Skin epidermis (tissue), 12 donors: ENCODE measurements at regions not wholly inside any gene's neighbourhood (a gene's known extent, or its start where the extent isn't known, plus 50 kb on each side); places are given as distances from the start of the nearest gene placed in this dataset.
"Not testable (repeated sequence)": the region's sequence is repeated elsewhere in the genome, so short reads cannot be mapped to it uniquely, and the experiment has no call there.

ENCODE experiments used
- H3K27ac ChIP-seq, 21 experiments: fragments of 200-600 bp; sonication (generic) in 11 of 21; one replicate each; pipeline ENCODE4 v1.5.0; 2020; ENCODE audit warnings: mild to moderate bottlenecking in 3 of 21, inconsistent platforms in 2 of 21, moderate library complexity in 2 of 21
- H3K4me3 ChIP-seq, 7 experiments: fragments of 200-600 bp; sonication (generic) in 2 of 7; one replicate each; pipeline ENCODE4 v1.5.0; 2020; ENCODE audit warnings: inconsistent platforms in 2 of 7, mild to moderate bottlenecking in 2 of 7, moderate library complexity in 1 of 7

DNA sequence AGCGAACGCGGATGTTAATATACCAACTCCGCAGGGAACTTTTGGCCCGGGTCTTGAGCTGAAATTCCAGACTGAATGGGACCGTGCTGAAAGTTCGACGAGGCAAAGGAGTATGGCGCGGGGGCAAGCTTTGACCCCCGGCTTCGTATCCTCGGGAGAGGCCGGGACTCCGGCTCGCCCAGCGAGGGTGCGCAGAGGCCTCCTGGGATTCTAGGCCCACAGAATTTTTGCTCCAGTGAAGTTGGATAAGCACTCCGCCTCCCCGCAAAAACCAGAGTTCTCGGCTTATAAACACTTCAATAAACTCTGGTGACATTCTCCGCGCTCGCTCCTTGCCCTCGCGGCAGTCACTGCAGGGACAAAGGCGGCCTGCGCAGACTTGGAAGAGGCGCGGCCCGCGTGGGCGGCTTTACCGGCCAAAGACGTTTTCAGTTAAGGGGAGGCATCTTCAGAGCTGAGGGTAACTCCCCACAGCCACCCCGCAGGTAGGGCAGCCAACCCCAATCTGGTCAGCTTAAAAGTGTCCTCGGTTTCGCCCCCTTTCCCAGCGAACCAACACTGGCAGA is 112.6 kb downstream of the KCNRG start:
- H3K27ac ChIP-seq, result peak overlapping the region in 19 of 21 experiments; percentile 8 to 100 (median 97)
- peak overlapping the region; percentile 26 to 97 (median 88) for H3K4me3 ChIP-seq

DNA sequence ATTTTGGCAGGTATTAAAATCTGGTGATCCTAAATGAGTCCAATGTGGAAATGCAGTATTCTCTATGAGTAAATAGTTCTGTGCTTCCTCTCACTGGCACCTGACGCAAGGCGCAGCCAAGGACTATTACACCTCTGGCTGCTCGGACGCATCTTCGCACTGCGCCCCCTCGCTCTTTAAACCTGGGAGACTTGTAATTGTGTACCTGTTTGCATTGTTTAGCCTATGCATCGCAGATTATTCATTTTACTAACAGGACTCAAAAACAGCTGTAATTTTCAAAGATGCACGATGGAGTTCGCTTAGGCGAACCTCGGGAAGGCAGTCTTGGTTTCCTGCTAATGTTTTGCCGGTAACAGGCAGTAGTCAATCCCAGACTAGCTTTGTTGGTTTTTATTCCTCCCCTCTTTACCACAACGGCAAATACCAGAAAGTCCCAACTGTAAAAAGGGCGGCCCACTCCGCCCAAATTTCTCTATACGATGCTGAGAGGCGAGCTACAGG is 113.2 kb downstream of the KCNRG start:
- Histone ChIP-seq H3K4me3 (no peak overlapping the region), H3K27ac (peak overlapping the region in 4 of 21 experiments; percentile 97 to 100 (median 100))

DNA sequence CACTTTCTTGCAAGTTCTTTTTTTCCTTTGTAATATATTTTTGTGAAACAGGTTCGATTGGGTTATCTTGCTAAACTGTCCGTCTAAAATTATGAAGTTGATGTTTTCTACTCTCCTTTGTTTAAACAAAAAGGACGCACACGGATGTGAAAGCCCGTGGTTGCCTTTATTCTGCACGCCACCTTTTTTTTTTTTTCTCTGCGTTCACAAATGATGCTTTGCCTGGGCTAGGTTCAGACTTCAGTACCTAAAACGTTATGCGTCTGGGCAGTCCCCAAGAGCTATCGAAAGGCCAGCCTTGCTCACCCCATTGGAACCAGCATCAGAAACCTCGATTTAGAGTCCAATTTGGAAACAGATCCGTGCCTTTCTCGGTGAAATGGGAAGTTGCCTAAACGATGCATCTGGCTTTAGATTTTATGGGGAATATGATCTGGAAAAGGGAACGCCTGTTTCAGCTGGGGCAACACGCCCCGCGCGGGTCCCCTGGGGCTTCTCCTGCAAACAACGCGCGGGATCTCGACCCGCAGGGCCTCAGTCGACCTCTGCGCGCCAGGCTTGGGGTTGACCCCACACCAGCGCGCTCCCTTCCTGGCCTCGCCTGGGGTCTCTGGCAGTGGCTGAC is 113.9 kb downstream of the KCNRG start:
- Histone ChIP-seq H3K27ac (peak overlapping the region in 20 of 21 experiments; percentile 14 to 100 (median 68)), H3K4me3 (peak overlapping the region; percentile 37 to 48 (median 42))

DNA sequence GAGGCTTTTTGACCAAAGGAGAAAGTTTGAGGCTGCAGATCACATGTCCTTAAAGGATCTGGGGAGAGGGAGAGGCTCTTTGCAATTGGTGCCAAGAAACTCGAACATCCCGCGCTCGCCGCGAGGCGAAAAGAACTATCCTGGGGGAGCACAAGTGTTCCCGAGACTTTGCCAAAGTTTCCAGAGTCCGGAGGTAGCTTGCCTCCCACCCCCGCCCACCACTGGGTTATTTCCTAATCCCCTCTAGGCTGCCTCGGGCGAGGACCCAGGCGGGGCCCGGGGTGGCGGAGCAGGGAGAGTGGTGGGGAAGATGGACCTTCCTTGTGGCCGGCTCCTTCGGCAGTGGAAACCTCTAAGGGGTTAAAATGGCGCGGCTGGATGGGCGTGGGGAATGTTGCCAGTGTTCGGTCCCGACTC is 114.5 kb downstream of the KCNRG start:
- Histone ChIP-seq H3K4me3 (peak overlapping the region; percentile 37 to 48 (median 42)), H3K27ac (peak overlapping the region; percentile 14 to 100 (median 65))

DNA sequence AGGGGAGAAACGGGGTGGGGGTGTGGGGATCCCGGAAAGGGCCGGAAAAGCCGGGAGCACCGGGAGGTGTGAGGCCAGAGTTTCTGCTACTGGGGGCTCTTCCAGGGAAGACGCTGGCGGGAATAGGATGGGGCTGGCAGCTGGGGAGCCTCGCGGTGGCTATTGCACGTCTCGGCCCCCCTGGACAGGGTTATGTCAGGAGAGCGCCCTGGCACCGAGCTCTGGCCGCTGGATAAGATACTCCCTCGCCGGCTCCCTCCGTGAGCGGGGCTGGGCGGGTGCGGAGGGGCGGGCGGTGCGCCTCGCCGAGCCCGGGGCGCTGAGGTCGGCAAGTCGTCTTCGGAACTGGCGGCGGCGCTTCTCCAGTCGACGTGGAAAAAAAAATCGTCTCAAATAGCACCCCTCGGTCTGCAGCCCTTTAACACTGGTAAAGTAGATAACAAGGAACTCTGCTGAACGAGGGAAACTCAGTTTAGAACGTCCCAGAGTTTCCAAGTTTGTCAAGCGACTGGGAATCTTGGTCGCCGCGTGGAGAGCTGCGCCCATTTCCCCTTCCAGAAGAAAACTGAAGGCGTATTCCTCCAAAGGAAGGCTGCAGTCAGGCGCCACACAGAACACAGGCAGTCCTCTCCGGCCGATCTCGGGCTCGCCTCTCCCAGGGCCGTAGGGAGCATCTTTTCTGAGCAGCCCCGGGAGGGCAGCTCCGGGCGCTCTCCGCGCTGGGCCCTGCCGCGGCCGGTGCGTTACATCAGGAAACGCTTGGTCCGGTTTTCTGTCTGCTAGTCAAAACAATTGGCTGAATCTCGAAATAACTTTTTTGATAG is 115.1 kb downstream of the KCNRG start:
- H3K4me3 ChIP-seq, result peak overlapping the region; percentile 37 to 48 (median 42)
- peak overlapping the region in 20 of 21 experiments; percentile 22 to 100 (median 68) for H3K27ac ChIP-seq

DNA sequence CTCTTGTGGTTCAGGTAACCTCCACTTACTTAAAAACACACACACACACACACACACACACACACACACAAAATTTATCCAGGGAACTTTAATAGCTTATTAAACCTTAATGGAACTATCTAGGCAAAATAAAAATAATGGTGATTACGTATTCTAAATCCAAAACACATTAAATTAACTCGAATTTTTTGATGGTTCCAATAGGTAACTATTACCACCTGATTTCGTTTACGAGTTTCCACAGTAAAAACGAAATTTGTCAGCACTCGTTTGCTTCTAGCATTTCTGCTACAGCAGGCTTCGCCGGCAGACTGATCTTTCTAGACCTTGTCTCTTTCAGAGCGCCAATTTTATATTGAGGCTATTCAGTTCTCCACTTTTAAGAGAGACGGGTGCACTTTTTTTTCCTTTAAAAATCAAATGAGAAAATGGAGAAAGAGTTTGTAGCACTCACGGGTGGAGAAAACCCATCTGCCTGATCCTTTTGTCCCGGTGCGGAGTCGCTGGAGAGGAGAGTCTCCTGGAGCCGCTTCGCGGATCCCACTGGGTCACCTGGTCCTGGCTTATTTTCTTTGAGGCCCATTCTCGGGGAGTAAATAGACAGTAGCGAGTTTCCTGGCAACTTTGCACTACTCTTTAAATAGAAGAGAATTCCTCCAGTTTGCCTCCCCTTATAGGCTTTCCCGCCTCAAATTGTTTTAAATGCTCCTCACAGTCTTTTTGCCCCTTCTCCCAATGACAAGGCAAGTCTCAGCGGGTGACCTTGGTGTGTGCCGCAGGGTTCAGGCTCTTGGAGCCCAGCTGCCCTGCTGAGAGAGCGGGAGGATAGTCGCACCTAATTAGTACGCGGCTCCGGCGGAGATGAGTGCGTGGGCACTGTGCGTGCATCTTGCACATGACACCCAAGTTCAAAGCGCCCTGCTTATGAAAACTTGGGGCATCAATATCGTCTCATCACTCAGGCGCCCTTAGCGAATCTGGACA is 117.0 kb downstream of the KCNRG start:
- Histone ChIP-seq H3K27ac (peak overlapping the region in 1 of 21 experiments; percentile 71), H3K4me3 (no peak overlapping the region)

DNA sequence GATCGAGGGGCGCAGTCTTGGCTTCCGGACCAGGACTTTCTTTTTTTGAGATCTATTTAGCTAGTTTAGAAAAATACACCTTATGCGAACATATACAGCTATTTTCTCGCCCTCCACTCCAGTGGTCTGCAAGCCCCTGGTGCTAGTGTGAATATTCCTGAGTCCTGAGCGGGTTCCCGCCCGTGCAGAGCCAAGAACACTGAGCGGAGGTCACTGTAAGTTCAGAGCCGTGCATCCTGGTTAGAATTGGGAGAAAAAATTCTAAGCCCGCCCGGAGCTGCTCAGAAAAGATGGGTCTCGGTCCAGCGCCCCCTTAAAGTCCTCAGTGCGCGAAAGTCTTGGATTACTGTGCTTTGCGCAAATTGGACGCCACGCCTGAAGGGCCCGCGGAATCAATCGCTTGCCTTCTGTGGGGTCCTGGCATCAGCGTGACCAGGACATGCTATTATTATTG is 117.7 kb downstream of the KCNRG start:
- Histone ChIP-seq H3K4me3 (no peak overlapping the region), H3K27ac (no peak overlapping the region)

DNA sequence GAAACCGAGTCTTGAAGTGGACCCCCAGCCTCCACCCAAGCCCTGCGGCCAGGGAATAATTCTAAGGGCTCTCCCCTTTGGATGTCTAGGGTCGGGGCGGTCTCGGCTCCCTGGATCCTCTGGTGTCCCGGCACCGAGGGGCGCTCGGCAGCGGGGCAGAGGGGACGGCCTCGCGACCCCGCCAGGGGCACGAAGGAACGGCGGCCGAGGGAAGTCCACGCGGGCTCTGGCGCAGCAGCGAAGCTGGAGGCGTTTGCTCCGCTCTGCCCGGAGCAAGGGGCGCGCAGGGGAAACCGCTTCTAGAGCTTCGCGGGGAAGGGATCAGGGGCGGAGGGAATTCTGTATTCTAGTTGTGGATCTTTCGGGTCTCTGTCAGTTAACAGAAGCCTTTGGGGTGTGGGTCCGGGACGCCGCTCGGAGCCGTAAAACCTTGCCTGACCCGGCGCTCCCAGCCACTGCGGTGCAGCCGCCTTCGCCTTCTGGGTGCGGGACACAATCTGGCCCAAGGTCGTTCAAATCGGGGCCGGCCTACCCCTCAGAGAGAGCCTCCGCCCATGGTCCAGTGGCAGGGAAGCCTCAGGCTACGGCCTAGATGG is 118.2 kb downstream of the KCNRG start:
- H3K27ac ChIP-seq, result no peak overlapping the region
- no peak overlapping the region for H3K4me3 ChIP-seq

DNA sequence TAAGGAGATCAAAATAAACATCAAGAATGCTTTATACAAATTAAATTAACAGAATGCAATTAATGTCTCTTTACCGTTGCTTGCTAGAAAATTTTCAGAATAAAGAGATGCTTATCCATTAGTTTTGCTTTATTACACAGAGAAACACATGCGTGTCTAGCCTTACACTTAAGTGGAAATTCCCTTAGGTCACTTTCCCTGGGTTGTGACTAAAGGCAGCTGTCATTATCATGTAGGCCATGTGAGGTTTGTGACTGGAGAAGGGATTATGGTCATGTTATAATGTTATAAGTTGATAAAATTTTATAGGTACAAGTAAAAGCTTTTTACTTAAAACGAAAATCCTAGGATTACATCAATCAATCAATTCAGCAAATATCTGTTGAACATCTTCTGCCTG is 121.0 kb downstream of the KCNRG start:
- Histone ChIP-seq H3K27ac (no peak overlapping the region), H3K4me3 (no peak overlapping the region)

DNA sequence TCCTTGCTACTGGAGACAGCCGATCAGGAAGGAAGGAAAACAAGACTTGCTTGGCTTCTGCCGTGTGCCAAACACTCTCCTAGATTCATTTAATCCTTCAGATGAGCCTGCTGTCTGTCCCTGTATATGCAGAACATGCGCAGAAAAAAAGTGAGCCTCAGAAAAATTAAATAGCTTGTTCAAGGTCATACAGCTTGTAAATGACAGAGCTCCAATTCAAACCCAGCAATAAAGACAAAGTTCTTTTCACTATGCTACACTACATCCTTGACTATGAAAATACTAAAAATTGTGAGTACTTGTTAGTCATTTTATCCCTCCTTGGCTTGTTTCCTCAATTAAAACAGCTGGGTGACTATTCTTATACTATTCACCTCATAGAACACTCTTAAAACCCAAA is 121.4 kb downstream of the KCNRG start:
- H3K4me3 ChIP-seq, result no peak overlapping the region
- H3K27ac ChIP-seq, result no peak overlapping the region

DNA sequence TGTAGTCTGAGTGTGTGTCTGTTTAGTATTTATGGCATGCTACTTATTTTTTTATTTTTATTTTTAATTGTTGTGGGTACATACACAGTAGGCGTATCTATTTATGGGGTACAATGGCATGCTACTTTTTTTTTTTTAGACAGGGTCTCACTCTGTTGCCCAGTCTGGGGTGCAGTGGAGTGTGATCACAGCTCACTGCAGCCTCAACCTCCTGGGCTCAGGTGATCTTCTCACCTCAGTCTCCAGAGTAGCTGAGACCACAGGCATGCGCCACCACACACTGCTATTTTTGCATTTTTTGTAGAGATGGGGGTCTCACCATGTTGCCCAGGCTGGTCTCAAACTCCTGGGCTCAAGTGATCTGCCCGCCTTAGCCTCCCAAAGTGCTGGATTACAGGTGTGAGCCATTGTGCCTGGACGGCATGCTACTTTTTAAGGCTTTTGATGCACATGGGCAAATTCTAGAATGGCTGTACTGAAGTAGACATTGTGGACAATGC is 124.2 kb downstream of the KCNRG start:
- not testable (repeated sequence) for H3K27ac ChIP-seq, H3K4me3 ChIP-seq

DNA sequence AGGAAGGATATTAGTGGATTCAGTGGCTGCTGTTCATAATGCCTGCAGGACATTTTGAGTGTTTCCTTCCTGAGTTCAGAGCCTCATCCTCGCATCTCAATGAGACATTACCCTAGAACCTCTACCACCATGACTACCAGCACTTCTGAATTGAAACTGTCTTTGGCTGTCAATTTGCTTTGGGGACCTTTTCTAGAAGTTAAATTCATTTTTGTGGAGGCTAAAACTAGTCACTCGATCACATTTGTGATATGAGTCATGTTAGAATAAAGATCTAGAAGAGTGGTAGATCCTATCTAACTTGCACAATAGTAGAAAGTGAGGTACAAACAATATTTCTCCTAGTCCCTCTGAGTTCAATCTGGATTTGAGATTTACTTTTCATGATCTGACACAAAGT is 124.9 kb downstream of the KCNRG start:
- peak overlapping the region in 1 of 21 experiments; percentile 66 for H3K27ac ChIP-seq
- no peak overlapping the region for H3K4me3 ChIP-seq

DNA sequence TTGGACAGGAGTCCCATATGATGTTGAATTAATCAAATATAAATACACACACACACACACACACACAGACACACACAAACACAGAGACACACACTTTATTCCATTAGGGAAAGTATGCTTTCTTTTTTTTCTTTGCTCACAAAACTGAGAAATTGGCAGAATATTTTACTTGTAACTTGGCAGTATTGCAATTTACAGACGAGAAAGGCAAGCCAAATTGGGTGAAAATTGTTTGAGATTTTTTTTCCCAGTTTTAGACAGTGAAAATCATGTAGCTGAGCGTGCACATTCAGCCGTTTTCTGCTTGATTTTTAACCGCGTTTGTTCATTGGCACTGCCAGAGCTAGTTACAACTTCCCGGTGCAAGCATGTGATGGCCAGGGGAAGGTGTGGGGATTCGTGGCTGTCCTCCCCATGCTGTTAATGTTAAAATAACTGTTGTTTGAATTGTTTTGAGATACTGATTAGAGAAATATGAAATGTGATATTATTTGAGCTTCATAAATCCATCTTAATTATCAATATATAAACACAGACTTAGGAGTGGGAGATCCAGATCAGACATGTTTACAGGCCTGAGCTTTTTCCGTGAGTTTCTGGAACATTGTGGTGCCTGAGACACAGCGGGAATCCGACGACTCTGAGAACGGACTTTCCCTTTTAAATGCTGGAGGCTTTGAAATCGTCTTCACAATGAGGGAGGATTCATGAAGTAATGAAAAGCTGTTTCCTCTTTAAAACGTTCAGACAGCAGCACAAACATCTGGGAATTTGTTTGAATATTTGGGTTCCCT is 125.5 kb downstream of the KCNRG start:
- no peak overlapping the region for H3K4me3 ChIP-seq

DNA sequence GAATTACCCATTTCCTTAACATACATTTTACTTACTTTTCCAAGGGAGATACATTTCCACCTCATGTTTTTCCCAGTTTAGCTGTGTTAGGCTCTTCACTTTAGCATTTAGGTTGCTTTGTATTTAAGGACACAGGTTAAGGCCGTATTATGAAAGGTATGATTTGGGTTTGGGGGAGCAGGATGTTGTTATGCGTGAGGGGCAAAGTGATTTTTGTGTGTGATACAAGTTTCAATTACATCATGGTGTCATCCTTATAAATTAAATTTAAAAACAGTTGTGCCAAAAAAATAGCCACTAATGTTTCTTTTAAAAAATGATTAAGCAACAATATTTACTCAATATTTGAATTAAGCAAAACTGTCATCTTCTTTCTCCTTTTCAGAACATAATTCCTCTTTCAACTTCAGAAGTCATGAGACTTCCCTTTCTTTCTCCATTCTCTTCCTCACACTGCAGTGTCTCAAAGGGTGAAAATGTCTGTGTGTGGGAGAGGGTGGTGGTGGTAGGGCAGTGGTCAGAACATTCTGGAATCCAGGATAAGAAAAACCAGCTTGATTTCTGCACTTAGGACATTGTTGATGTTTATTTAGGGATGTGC is 126.2 kb downstream of the KCNRG start:
- Histone ChIP-seq H3K27ac (peak overlapping the region in 7 of 21 experiments; percentile 20 to 66 (median 33)), H3K4me3 (no peak overlapping the region)

More for the DNA sequence above, 125.5 kb downstream of the KCNRG start:
- H3K27ac ChIP-seq, result peak overlapping the region in 7 of 21 experiments; percentile 20 to 66 (median 33)

DNA sequence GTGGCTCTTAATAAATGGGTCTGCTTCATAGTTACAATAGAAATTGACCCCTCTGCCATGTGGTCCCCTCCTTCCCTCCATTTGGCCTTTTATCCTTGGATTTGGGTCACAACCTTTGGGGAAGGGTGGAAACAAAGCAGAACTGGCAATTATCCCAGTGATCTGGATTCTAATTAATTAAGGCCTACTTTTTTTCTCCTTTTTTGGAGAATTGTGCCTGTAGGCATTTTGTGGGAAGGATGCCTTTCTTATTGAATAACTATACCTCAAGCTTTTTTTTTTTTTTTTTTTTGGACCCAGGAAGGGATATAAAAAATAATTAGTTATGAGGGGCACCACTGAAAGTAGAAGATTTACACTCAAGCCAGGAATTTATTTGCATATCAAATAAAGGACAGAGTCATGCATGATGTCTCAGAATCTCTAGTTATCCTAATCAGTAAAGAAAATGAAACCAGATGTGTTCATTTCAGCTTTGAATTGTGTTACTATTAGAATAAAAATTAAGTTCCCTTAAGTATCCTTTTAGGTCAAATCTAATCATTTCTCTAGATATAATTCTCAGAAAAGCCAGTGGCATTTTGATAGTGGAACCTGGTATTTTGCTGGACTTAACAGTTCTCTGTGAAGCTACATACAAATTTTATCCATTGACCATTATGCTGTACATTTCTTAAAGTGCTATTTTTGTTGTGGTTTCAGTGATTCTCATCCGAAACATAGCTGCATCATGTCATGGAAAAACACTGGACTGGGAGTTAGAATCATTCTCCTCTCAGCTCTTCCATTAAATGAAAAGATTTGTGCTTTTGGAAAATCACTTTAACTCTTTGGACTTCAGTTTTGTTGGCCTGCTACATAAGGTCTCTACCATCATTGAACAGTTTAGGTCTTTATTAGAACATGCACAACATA is 129.3 kb downstream of the KCNRG start:
- Histone ChIP-seq H3K27ac (peak overlapping the region in 1 of 21 experiments; percentile 9), H3K4me3 (no peak overlapping the region)

DNA sequence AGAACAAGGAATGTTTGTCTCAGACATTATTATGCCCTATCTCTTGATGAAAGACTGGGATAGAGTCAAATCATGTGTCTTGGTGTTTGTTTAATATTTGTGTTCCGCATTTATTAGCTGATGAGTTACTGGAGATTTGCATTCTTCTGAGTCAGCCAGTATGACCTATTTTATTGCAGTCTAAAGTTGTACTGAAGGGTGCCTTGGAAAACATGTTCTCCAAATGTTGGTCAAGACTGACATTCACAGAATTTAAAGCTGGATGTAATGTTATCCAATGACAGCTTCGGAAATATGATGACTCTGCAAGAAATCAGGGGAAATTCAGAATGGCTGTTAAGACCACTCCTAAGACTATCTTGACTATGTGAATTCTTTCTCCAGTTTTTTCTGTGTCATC is 134.0 kb downstream of the KCNRG start:
- no peak overlapping the region for H3K27ac ChIP-seq
- H3K4me3 ChIP-seq, result no peak overlapping the region
